BJ (cell line): ENCODE measurements at regions not wholly inside any gene's neighbourhood (a gene's known extent, or its start where the extent isn't known, plus 50 kb on each side); places are given as distances from the start of the nearest gene placed in this dataset.

Experiments used
- CTCF ChIA-PET: fragments of 350-600 bp; formaldehyde crosslinking; extraction: SDS; loops from one replicate; lab custom pipeline; 2021; ENCODE audit warnings: antibody characterized with exemption, inconsistent platforms; lab: Yijun Ruan, JAX
- POLR2A ChIA-PET: fragments of 300-600 bp; sonication (Branson Sonifier 250); formaldehyde crosslinking; extraction: SDS; loops from one replicate; lab custom pipeline; 2021; ENCODE audit warnings: antibody characterized with exemption; lab: Charles Lee
- DNase-seq: peaks from one replicate; pipeline ENCODE4 v3.0.0-alpha.2; 2011; ENCODE audit warnings: low read depth
- H3K27me3 ChIP-seq: 2 replicates; pipeline ENCODE4 v1.6.0; 2011; ENCODE audit warnings: low read length; ENCODE audit not compliant: control insufficient read depth, insufficient read depth
- H3K36me3 ChIP-seq: 2 replicates; pipeline ENCODE4 v1.5.1; 2011; ENCODE audit warnings: low read length; ENCODE audit not compliant: control insufficient read depth, insufficient read depth
- H3K4me3 ChIP-seq: 2 replicates; pipeline ENCODE4 v1.5.1; 2011; ENCODE audit warnings: low read depth, mild to moderate bottlenecking, control low read depth, low read length
- CTCF ChIP-seq: IDR thresholded peaks from 2 replicates; pipeline ENCODE4 v1.5.1; 2011; ENCODE audit warnings: low read depth, mild to moderate bottlenecking, control low read depth, inconsistent platforms, low read length, moderate library complexity; ENCODE audit not compliant: insufficient read depth

- ChIA-PET POLR2A (no interaction called here), CTCF (no interaction called here)
- no peak for DNase-seq
- Histone ChIP-seq H3K4me3 (no peak overlapping the region), H3K27me3 (no peaks in the 10 kb centered on the region), H3K36me3 (no peaks in the 10 kb centered on the region)
- TF ChIP-seq CTCF = no peak
These were observed 1883.8 kb downstream of the OLFM4 start for GRCh38 chr13:54912367-54912766.

DNA sequence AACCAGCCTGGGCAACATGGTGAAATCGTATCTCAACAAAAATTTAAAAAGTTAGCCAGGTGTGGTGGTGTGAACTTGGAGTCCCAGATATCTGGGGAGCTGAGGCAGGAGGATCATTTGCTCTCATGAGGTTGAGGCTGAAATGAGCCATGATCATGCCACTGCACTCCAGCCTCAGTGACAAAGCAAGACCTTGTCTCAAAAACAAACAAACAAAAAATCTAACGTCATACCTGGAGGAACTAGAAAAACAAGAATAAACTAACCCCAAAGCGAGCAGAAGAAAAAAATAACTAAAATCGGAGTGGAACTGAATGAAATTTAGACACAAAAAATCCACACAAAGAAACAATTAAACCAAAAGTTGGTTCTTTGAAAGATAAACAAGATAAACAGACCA, 1885.1 kb downstream of the OLFM4 start:
- DNase-seq = no peak
- Histone ChIP-seq H3K27me3 (no peaks in the 10 kb centered on the region), H3K4me3 (no peak overlapping the region), H3K36me3 (no peaks in the 10 kb centered on the region)
- POLR2A ChIA-PET = no interaction called here
- no peak for TF ChIP-seq CTCF
- CTCF ChIA-PET = no interaction called here

- Histone ChIP-seq H3K4me3 (no peak overlapping the region), H3K27me3 (no peaks in the 10 kb centered on the region), H3K36me3 (no peaks in the 10 kb centered on the region)
- ChIA-PET CTCF (no interaction called here), POLR2A (no interaction called here)
- DNase-seq = no peak
- no peak for TF ChIP-seq CTCF
These were observed 1898.9 kb downstream of the OLFM4 start for GRCh38 chr13:54927538-54927937.

GRCh38 chr13:54928071-54928470, 1899.5 kb downstream of the OLFM4 start:
- ChIA-PET CTCF (no interaction called here), POLR2A (no interaction called here)
- Histone ChIP-seq H3K36me3 (no peaks in the 10 kb centered on the region), H3K4me3 (no peak overlapping the region), H3K27me3 (no peaks in the 10 kb centered on the region)
- no peak for TF ChIP-seq CTCF
- no peak for DNase-seq

DNA sequence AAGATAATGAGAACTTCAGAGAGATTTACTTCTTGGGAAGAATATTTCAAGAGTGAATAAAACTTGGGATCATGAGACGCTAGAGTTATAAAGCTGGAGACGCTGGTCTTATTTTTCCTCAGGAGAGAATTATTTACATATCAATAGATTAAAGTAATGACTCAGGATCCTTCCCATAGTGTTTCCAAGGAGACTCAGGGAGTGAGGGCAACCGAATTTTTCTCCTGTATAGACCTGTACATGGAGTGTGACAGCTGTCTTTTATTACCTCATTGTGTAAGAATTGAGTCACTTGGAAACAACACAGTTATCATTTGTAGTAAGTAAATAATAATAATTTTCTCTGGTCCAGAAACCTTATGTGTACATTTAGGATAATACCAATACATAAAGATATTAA, 1905.5 kb downstream of the OLFM4 start:
- CTCF ChIA-PET = no interaction called here

More for the DNA sequence above, 1905.5 kb downstream of the OLFM4 start:
- no peak overlapping the region for H3K4me3 ChIP-seq
- H3K27me3 ChIP-seq = no peaks in the 10 kb centered on the region
- no peak for DNase-seq
- no peaks in the 10 kb centered on the region for H3K36me3 ChIP-seq
- POLR2A ChIA-PET = no interaction called here
- no peak for TF ChIP-seq CTCF
